ENCODE measurements at regions not wholly inside any gene's neighbourhood (a gene's known extent, or its start where the extent isn't known, plus 50 kb on each side); places are given as distances from the start of the nearest gene placed in this dataset.
A peak's percentile ranks its signal among the peaks of the same experiment; 100 is the strongest.
"Not testable (repeated sequence)": the region's sequence is repeated elsewhere in the genome, so short reads cannot be mapped to it uniquely, and the experiment has no call there.

DNA sequence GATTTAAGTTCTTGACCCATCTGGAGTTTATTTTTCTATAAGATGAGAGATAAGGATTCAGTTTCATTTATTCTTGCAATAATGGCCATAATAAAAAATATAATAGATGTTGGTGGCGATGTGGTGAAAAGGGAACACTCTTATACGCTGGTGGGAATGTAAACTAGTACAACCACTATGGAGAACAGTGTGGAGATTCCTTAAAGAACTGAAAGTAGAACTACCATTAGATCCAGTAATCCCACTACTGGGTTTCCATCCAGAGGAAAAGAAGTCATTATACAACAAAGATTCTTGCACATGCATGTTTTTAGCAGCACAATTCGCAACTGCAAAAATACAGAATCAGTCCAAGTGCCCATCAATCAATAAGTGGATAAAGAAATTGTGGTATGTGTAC is 1040.5 kb upstream of the GYPC start:
- DNase-seq = no peak

DNA sequence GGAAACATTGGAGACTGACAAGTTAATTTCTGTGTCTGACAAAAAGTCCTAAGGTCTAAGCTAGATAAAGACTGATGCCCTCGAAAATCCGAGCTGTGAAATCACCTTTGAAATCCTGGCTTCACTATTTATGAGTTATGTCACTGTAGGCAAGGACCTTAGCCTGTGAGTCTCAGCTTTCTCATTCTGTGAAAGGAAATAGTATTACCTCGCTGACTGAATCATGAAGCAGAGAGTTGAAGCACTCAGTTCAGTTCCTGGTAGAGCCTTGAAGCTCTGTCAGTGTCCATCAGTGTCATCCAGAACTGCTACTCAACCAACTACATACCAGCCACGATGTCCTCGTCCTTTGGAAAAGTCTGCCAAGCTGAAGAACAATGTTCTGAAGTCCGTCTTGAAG is 1025.6 kb upstream of the GYPC start:
- DNase-seq = no peak

DNA sequence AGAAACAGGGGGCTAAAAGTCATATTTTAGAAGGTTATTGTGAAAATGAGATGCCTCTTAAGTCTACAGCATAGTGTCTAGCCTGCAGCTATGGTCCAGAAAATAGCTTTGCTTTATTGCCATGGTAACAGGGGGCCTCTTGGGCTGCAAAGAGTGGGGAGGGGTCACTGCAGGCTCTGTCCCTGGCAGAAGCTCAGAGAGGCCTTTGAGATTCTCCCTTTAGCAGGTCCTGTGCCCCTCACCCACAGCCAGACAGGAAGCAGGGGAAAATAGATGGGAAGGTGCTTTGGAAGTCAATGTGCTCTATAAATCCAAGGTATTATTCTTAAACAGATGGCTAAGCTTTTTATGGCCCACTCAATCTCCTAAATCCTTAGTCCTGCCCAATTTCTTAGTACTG is 1021.3 kb upstream of the GYPC start:
- no peak for DNase-seq

DNA sequence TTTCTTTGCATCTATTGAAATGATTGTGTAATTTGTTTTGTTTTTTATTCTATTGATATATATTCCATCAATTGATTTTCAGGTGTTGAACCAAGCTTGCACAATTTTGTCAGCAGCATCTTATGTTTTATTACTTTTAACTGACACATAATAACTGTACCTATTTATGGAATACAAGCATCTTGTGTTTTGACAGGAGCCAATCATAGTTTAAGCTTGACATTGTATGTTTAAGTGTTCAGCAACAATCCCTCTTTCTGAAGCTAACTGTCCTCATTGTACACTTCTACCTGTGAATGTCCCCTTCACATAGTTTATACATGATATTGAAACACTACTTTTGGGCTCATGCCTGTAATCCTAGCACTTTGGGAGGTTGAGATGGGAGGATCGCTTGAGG is 1017.6 kb upstream of the GYPC start:
- no peak for DNase-seq

DNA sequence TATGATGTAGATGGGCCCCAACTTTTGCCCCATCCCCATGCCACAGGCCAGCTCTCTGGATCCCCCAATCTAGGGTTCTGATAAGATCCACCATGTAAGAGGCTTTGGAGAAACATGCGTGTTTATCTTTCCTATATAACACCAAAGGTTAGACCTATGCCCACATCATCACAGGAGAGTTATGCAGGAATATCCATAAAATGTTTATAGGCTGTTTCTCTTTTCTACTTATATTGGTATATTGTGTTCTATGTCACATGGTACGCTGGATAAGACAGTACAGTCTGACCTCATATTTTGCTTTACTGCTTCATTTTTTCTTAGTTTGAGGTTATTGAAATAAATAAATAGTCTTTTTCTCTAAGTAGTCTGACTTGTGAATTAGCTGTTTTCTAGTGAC is 1013.9 kb upstream of the GYPC start:
- no peak for DNase-seq

DNA sequence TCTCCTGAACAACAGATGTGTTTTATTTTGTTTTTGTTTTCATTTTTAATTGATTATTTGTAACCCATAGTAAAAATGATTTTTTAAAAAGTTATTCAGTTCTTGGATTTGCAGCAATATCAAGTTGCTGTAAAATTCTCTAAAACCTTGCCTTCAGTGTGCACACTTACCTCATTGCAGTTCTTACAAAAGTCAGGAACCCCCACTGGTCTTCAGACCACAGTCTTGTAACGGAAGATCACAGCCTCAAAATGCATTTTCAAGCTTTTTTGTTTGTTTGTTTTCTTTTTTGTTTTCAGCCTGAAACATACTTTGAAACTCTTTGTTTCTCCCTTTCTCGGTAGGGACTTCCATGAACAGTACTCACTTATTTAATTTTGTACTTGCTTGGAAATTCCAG is 1012.8 kb upstream of the GYPC start:
- no peak for DNase-seq

DNA sequence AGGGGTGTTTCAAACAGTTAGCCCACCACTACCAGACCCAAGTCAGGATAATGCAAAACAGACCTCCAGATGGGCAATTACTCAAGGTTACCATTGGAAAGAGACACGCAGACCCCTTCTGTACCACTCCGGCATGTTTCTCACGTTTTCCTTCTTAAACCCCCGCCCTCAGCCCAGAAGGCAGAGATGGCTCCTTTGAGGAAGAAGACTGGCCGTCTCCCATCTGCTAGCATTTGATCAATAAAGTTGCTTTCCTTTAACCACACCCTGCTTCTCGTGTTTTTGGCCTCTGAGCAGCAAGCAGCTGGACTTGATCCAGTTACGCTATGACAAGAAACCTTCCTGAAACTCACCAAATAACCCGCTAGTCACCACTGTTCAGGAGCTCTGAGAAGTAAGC is 1012.4 kb upstream of the GYPC start:
- peak; percentile 38 for DNase-seq

DNA sequence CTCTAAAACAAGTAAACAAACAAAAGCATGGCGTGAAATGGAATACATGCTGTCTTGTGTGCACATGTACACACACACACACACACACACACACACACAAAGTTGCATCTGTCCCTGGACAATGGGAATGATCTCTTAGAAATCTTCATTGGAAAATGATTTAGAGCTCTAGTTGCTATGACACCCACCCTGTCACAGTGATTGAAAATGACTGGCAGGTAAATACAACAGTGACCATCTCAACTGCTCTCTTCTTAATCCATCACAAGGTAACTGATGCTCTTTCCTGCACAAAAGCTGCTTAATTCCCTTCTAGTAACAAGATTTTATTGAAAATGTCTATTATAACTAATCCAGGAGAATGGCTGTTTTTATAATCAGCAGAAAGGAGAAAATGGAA is 1011.7 kb upstream of the GYPC start:
- DNase-seq = no peak

DNA sequence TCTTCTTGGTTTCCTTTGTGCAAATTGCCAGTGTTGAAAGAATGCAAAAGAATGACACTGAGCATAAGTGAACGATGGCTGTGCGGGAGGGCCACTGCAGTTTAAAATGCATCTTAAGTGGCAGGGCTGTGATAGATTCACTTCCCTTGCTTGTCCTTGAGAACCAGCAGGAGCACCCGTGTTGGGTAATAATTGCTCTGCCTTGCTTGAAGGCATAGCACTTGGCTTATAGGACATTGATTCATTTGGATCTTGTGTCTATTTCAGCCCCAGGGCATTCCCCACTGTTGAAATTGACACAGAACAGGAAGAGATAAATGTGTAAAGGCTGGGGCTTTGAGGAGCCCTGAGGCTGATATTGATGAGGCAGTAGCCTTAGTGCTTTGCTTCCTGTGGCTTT is 1003.7 kb upstream of the GYPC start:
- no peak for DNase-seq

DNA sequence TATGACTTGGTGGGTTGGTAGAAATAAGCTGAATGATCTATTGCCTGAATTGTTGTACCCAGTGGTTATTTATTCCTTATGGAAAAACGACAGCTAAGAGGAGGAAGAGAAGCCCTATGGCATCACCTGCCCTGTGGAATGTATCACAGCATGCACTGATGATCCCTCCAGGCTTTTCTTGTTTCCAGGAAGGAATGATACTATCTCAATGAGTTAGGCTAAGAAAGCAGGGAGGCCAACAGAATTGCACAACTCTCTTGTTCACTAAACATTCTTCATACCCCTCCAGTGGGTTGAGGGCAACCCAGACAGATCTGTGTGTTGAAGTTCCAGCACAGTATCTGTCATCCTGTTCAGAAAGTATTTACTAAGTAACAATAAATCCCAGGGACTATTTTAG is 1001.7 kb upstream of the GYPC start:
- no peak for DNase-seq

DNA sequence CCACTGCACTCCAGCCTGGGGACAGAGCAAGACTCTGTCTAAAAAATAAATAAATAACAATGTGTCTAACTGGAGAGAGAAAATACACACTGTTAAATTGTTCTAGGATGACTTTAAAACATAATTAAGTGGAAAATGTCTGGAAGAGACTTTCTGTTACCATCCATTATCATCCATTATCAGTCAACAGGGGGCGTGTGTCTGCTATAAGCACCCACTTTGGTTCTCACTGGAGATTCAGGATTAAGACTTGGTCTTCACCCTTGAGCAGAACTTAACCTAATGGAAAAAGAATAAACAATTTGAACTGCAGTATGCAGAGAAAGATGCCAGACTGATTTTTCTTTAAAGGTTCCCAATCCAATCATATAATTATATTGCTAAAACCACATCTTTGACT is 999.8 kb upstream of the GYPC start:
- no peak for DNase-seq

DNA sequence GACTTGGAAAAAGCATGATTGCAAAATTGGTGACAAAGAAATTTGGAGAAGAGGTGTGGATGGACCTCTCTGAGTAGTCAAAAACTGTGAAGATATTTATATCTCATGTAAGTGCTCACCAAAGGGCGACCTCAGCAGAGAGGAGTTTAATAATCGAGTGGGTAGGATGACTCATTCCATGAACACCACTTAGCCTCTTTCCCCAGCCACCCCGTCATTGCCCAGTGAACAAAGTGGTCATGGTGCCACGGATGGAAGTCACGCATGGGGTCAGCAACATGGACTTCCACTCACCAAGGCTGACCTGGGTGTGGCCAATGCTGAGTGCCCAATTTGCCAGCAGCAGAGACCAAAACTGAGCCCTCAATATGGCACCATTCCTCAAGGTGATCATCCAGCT is 997.4 kb upstream of the GYPC start:
- no peak for DNase-seq

DNA sequence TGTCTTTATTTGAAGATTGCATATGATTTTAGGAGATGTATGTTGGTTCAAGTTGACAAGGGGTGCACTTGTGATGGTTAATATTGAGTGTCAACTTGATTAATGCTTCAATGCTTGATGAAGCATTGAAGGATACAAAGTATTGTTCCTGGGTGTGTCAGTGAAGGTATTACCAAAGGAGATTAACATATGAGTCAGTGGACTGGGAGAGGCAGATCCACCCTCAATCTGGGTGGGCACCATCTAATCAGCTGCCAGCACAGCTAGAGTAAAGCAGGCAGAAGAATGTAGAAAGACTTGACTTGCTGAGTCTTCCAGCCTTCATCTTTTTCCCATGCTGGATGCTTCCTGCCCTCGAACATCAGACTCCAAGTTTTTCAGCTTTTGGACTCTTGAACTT is 995.6 kb upstream of the GYPC start:
- not testable (repeated sequence) for DNase-seq

DNA sequence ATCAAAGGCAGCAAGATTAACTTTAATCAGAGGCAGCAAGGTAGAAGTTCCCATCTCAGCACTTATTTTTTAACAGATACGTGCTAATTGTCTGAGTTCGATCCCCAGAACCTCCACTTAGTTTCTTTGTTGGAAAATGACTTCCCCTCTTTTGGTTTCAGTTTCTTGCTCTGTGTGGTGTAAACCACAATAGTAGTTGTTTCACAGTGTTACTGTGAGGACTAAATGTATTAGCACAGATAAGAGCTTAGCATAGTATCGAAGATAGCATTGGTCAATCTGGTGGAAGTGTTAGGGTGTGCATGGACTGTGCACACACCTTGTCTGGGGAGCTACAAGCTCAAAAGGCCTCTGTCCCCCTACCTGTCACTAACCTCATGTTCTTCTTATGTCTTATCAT is 988.3 kb upstream of the GYPC start:
- DNase-seq = no peak

DNA sequence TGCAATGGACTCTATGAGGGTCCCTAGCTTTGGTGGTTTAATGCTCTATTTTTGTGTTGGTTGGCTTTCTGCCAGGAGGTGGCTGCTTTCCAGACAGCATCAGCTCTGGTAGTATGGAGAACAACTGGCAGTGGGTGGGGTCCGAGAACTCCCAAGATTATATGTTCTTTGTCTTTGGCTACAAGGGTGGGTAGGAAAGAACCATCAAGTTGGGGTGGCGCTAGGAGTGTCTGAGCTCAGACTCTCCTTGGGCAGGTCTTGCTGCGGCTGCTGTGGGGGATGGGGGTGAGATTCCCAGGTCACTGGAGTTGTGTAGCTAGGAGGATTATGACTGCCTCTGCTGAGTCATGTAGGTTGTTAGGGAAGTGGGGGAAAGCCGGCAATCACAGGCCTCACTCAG is 976.1 kb upstream of the GYPC start:
- no peak for DNase-seq

DNA sequence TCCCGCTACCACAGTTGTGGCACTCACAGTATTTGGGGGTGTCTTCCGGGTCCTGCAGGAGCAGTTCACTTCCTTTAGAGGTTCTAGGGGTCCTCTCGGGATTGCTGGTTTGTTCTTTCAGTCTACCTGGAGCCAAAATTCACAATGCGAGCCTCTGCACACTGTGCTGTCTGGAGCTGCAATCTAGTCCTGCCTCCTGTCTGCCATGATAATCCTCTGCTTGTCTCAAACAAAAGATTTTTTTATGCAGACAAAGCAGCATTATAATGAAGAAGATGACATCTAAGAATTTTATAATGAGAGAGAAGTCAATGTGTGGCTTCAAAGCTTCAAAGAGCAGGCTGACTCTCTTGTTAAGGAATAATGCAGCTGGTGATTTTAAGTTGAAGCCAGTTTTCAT is 975.1 kb upstream of the GYPC start:
- DNase-seq = no peak

DNA sequence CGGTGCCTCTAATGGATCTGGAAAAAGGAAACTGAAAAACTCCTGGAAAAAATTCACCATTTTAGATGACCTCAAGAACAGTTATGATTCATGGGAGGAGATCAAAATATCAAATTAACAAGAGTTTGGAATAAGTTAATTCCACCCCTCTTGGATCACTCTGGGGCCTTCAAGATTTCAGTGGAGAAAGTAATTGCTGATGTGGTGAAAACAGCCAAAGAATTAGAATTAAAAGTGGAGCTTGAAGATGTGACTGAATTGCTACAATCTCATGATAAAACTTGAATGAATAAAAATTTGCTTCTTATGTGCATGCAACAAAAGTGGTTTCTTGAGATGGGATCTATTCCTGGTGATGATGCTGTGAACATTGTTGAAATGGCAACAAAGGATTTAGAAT is 974.4 kb upstream of the GYPC start:
- DNase-seq = no peak

DNA sequence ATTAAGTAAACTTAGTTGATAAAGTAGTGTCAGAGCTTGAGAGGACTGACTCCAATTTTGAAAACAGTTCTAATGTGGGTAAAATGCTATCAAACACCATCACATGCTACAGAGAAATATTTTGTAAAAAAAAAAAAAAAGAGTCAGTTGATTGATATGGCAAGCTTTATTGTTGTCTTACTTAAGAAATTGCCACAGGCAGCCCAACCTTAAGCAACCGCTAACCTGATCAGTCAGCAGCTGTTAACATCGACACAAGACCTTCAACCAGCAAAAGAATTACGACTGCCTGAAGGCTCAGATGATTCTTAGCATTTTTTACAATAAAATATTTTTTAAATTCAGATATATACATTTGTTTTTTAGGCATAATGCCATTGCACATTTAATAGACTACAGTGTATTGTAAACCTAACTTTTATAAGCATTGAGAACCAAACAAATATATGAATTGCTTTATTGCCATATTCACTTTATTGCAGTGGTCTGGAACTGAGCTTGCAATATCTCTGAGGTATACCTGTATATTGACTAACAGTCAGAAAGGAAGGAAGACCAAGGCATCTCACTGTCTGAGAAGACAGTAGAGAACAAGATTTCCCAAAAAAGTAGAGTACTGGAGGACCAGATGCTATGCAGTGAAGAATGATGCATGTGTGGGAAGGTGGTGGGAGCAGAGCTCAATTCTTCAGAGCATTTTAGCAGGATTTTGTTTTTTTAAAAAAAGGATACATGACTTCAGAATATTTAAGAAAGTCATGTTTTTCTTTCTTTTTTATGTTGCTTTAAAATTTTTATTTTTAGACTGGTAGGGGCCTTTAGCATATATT is 973.8 kb upstream of the GYPC start:
- no peak for DNase-seq

DNA sequence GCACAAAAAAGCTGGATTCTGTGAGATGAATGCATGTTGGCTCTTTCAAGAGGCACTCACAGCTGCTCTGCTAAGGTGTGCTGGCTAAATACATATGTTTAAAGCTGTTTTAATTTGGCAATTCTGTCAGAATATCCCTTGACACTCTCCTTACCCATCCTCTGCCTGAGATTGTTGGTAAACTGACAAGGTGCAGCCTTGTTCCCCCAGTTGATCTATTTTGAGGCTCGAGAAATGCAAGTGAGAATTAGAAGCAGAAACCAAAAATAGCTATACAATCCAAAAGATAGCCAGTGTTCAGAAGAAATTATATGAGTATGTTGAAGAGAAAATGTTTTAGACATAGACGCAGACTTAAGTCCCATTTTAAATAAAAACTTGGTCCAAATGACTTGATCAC is 971.7 kb upstream of the GYPC start:
- no peak for DNase-seq

DNA sequence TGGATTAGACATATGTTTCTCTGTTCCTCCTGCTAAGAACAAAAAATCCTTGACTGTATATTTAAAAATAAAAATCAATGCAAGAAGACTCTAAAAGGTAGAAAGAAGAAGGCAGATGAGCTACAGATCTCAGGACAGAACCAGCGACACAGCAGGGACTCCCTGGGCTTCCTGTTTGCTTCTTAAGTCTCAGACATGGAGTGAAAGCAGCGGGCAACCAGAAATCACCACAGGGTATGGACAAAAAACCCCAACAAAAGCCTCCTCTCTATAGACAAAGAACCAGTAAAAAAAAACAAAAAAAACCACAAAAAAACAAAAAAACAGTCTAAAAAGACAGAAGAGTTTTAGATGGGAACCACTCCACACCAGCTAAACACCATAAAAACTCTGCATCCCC is 971.0 kb upstream of the GYPC start:
- DNase-seq = no peak

DNA sequence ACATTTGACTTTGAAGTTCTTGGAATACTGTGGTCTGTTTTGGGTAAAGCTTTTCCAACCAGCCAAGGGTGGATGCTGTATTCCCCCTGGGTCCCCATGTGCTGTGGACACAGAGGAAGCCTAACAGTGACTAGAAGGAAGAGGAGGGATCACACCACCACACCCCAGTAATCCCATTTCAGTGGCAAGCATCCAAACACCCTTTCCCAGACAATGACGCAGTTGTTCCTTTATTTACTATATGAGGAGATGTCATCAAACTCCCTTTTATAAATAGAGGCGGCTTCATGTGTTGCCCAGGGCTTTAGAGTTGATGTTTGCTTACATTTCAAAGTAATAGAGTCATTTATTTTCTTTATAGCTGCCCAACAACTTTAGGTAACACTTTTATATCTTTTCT is 959.4 kb upstream of the GYPC start:
- DNase-seq = no peak

DNA sequence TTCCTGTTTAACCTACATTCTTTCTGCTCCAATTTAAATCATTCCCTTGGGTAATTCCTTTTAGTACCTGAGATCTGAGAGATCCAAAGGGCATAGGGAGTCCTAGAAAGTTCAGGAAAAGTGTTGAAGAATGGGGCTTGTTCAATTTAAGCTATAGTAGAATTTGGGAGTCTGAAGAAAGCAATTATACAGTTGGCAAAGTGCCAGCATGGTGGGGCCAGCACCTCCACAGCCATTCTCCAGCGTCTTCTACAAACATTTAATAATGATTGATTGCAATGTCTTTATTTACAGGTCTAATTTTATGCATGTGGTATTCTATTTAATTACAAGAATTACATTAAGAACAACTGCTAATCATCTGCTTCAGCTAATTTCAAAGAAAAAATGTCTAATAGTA is 957.7 kb upstream of the GYPC start:
- no peak for DNase-seq

DNA sequence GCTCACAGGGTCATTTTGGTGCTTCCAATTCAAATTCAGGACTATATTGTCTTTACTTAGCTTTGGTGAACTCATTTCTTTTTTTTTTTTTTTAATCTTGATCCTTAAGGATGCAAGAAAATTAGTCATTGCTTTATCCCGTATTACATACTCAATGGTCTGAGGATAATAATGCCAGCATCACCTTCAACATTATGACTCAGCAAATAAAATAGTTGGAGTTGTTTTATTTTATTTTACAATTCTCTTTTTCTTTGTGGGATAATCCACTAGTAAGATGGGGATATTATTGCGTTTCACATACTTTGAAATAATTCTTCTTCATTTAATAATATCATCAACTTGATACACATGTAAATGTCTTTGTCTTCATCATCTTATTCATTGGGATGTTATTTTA is 954.9 kb upstream of the GYPC start:
- DNase-seq = no peak

DNA sequence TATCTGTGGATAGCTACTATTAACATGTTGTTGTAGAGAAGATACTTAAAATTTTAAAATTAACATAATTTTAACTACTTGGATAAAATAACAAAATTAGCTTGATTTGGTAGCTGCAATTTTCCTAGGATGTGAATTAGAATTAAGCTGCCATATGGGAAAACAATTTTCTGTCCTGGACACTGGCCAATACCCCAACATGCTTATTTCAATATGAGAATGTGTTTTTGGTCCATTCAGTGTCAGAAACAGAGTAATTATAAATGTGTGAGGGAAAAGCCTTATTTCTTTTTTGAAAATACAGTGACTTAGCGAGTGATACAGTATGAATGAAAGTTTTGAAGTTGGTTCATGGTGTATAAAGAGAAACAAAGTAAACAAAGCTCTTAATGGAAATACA is 948.3 kb upstream of the GYPC start:
- no peak for DNase-seq

DNA sequence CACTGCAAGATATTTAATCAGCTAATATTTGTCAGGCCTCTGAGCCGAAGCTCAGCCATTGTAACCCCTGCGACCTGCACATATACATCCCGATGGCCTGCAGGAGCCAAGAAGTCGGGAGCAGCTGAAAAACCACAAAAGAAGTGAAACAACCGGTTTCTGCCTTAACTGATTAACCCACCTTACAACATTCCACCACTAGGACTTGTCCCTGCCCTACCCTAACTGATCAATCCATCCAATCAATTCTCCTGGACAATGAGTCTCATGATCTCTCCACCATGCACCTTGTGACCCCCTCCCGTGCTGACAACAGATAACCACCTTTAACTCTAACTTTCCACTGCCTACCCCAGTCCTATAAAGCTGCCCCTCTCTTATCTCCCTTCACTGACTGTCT is 945.4 kb upstream of the GYPC start:
- no peak for DNase-seq

Measured in muscle of arm (tissue), 1 donor.